Aorta (tissue), 5 donors: ENCODE measurements at regions not wholly inside any gene's neighbourhood (a gene's known extent, or its start where the extent isn't known, plus 50 kb on each side); places are given as distances from the start of the nearest gene placed in this dataset.
"Not testable (repeated sequence)": the region's sequence is repeated elsewhere in the genome, so short reads cannot be mapped to it uniquely, and the experiment has no call there.

ENCODE experiments used
- ATAC-seq: fragments of 200-7000 bp; cut with Tn5 transposase; one replicate; pipeline ENCODE4 v1.9.1; 2022; ENCODE audit warnings: moderate library complexity; ENCODE audit not compliant: low FRiP score
- DNase-seq, 2 donors: peaks; one replicate each; pipeline ENCODE4 v3.0.0-alpha.2; 2020
- H3K27ac ChIP-seq, 2 donors: one replicate each; pipeline ENCODE4 v1.5.1; 2013; ENCODE audit warnings: low read length in 2 of 2, mild to moderate bottlenecking in 2 of 2, moderate library complexity in 2 of 2, control low read depth in 1 of 2, inconsistent platforms in 1 of 2, low read depth in 1 of 2
- H3K27me3 ChIP-seq, 2 donors: one replicate each; pipeline ENCODE4 v1.6.1; 2013; ENCODE audit warnings: control low read depth in 1 of 2, low read length in 1 of 2, mild to moderate bottlenecking in 1 of 2, moderate library complexity in 1 of 2; ENCODE audit not compliant: insufficient read depth in 2 of 2, control insufficient read depth in 1 of 2
- H3K36me3 ChIP-seq, 2 donors: one replicate each; pipeline ENCODE4 v1.6.1; 2013; ENCODE audit warnings: control low read depth in 1 of 2, low read length in 1 of 2, mild to moderate bottlenecking in 1 of 2; ENCODE audit not compliant: insufficient read depth in 2 of 2, control insufficient read depth in 1 of 2
- H3K4me1 ChIP-seq, 2 donors: one replicate each; pipeline ENCODE4 v1.6.1; 2013; ENCODE audit warnings: low read length in 2 of 2, control low read depth in 1 of 2, mild to moderate bottlenecking in 1 of 2, moderate library complexity in 1 of 2; ENCODE audit not compliant: insufficient read depth in 2 of 2, control insufficient read depth in 1 of 2
- H3K4me3 ChIP-seq, 2 donors: one replicate each; pipeline ENCODE4 v1.5.1; 2013; ENCODE audit warnings: low read length in 2 of 2, control low read depth in 1 of 2, mild to moderate bottlenecking in 1 of 2
- H3K9me3 ChIP-seq: one replicate; pipeline ENCODE4 v1.6.1; 2013; ENCODE audit warnings: mild to moderate bottlenecking, low read length; ENCODE audit not compliant: control insufficient read depth
- WGBS, 2 donors: extraction: QIAGEN DNeasy Blood & Tissue Kit; methylation state at CpG; one replicate each; pipeline ENCODE4 v1.1.7; 2013; 5-methylcytosine and 5-hydroxymethylcytosine counted together
- intact Hi-C, 2 donors: fragments of 100-400 bp; cut with DNase I; formaldehyde crosslinking; loops; one replicate each; pipeline versions ENCODE4 v1.14.2 to v1.15.0; 2022
- donor health status: healthy with polysubstance abuse.
- donor health status: Bipolar disorder and iron deficiency.
- donor health status: DM: no; HTN: no; CAD: no.
- donor health status: DM: no; HTN: no; CAD: no.
- donor health status: DM: yes; HTN: yes; CAD: no.

DNA sequence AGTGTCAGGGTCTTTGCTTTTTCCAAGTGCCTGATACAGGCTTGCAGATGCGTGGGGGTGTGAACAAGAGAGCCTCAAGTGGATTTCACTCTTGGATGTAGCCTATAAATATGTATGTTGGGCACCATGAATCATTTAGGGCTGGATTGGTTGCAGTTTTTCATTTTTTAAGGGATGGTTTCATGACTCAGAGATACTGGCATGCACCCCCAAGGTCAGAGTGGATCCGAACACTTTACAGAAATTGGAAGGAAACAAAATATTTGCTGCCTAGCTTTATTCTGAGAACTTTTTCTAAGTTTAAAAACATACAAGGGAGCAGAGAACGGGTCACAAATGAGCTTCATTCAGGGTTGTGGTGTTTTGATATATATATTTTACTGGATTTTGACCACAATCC lies 436.8 kb upstream of the ERCC4 start:
- intact Hi-C loops = no loop called here
- DNase-seq = no peak
- H3K4me3 ChIP-seq = no peak overlapping the region
- H3K9me3 ChIP-seq = peaks cover 3% of the 10 kb centered on the region
- no peaks in the 10 kb centered on the region for H3K27me3 ChIP-seq
- H3K36me3 ChIP-seq = no peaks in the 10 kb centered on the region
- H3K27ac ChIP-seq = no peak overlapping the region
- H3K4me1 ChIP-seq = no peaks in the 10 kb centered on the region
- WGBS, 2 donors = 78 to 83% methylated on average over 3 of the region's 3 CpGs
- ATAC-seq = no peak

DNA sequence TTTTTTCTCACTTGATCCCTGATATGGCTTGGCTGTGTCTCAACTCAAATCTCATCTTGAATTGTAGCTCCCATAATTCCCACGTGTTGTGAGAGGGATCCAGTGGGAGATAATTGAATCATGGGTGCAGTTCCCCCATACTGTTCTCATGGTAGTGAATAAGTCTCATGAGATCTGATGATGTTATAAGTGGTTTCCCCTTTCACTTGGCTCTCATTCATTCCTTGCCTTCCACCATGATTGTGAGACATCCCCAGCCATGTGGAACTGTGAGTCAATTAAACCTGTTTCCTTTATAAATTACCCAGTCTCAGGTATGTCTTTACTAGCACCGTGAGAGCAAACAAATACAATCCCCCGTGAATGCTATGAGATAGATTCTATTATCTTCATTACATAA lies 430.5 kb upstream of the ERCC4 start:
- H3K9me3 ChIP-seq, H3K36me3 ChIP-seq, intact Hi-C loops, DNase-seq, ATAC-seq, H3K27ac ChIP-seq, H3K4me3 ChIP-seq, H3K4me1 ChIP-seq, H3K27me3 ChIP-seq: not testable (repeated sequence)
- WGBS, 2 donors = 82 to 83% methylated on average over 3 of the region's 3 CpGs

DNA sequence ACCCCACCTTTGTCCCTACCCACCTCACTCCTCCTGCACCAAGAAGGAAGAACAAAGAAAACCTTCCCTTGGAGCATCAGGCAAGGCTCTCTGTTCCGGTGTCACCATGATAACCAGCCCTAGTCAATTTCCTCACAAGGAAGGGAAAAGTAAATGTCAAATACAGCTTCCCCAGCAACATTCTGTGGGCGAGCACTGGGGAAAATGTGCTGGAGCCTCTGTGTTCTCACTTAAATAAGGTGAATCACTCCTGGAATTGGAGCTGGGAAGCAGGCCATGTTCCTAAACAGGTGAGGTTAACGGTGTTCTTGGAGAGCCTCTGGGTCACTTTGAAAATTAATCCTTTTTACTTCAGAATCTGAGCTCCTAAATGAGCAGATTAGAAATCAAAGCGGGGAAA lies 427.9 kb upstream of the ERCC4 start:
- H3K4me1 ChIP-seq = no peaks in the 10 kb centered on the region
- intact Hi-C loops = no loop called here
- no peaks in the 10 kb centered on the region for H3K36me3 ChIP-seq
- H3K9me3 ChIP-seq = no peaks in the 10 kb centered on the region
- H3K27ac ChIP-seq = no peak overlapping the region
- H3K4me3 ChIP-seq = no peak overlapping the region
- DNase-seq = no peak
- no peak for ATAC-seq
- H3K27me3 ChIP-seq = no peaks in the 10 kb centered on the region
- WGBS, 2 donors = 84 to 90% methylated on average over 4 of the region's 4 CpGs

DNA sequence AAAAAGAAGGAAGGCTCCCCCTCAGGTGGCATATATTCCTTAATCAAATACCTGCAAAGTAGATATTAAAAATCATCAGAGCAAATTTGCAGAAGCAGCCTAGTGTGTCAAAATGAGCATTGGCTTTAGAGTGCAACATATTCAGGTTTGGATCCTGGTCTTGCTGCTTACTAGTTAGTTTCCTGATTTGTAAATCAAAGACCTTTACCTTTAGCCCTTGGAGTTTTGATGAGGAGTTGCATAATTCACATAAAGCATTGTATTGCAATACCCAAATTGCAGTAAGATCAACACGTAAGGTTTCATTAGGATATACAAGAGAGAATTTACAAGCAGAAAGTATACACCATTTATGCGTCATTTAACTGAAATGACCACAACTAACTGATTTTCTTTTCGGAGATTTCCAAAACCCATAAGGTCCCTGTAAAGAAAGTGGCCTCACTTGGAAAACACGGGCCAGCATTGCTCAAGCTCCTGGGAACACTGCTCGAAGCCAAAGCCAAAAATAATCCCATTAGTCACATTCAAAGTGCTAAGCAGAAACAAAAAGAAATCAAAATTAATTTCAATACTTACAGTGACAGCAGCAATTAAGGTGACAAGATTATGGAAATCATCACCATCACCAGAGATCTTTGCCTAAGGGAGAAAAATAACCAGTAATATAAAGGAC lies 415.9 kb upstream of the ERCC4 start:
- Histone ChIP-seq H3K4me1 (peaks cover 0 to 2% of the 10 kb centered on the region in 2 donors), H3K27me3 (no peaks in the 10 kb centered on the region), H3K36me3 (no peaks in the 10 kb centered on the region), H3K4me3 (no peak overlapping the region), H3K27ac (no peak overlapping the region), H3K9me3 (no peaks in the 10 kb centered on the region)
- DNase-seq (no peak), ATAC-seq (no peak)
- WGBS, 2 donors = 6 to 8% methylated on average over 5 of the region's 5 CpGs
- intact Hi-C loops = no loop called here

DNA sequence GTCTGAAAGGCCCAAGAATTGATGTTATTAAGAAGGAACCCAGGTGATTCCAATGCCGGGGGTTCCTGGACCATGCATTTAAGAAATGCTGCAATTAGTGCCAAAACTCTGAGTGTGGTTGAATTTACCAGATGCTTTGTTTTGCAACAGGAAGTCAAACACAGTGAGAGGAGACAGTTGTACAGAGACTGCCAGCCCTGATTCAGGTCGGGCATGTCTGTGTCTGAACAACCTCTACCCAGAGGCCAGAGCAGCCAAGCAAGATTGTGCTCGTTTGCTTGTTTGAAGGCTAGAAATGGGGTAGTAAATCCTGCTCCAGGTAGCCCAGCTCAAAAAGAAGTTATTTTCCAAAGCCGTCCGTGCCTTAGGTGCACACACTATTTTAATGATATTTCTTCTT lies 412.4 kb upstream of the ERCC4 start:
- intact Hi-C loops = no loop called here
- DNase-seq (no peak), ATAC-seq (no peak)
- 73 to 75% methylated on average over 5 of the region's 5 CpGs for WGBS, 2 donors
- no peaks in the 10 kb centered on the region for H3K9me3 ChIP-seq
- H3K27me3 ChIP-seq = no peaks in the 10 kb centered on the region
- H3K27ac ChIP-seq = no peak overlapping the region
- H3K4me3 ChIP-seq = no peak overlapping the region
- H3K36me3 ChIP-seq = no peaks in the 10 kb centered on the region
- peaks cover 0 to 2% of the 10 kb centered on the region in 2 donors for H3K4me1 ChIP-seq

DNA sequence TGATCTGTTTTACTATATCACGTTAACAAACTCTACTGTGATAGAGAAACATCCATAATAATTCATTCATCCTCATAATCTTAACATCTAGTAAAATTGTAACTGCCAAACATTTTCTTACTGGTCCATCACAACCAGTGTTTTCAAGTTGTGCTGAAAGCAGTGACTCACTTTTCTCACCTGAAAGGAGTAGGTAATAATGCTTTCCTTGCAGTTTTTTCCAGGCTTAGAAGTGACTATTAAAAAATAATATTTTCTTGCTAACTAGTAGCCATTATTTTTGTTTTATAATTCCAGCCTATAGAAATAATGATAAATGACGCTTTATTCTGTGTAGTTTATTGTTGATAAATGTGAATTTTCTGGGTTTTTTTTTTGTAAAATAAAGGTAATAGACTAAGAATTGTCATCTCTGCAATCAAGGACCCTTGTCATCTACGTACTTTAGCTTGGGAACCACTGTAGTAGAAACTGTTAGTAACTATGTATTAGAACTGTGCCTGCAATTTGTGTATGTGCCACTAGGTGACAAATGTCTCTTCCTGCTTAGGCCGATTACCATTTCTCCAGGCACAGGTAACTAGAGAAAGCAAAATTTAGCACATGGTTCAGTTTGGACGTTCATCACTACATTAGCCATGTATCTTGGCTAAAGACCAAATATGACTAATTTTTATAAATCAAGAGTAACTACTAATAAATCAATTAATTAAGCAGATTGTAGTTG lies 409.4 kb upstream of the ERCC4 start:
- Histone ChIP-seq H3K4me3 (no peak overlapping the region), H3K4me1 (no peaks in the 10 kb centered on the region), H3K27me3 (no peaks in the 10 kb centered on the region), H3K36me3 (no peaks in the 10 kb centered on the region), H3K27ac (no peak overlapping the region), H3K9me3 (no peaks in the 10 kb centered on the region)
- no peak for ATAC-seq
- intact Hi-C loops = no loop called here
- WGBS, 2 donors = 78% methylated on average over 5 of the region's 5 CpGs
- no peak for DNase-seq

DNA sequence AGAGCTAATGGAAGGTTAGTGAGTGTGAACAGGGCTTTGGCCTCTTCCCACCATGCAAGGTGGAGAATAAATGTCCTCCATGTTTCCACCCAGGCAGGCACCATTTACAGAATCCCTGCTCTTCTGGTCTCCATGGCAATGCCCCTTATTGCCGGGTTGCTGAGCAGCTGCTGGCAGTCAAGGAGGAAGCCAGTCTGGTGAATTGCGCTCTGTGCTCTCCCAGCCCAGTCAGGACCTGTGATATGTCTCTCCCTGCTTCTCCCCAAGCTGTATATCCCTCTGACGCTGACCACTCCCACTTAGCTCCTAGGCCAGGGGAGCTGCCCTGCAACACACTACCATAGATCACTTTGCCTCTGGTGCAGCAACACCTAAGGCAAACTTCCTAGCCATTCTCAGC lies 402.1 kb upstream of the ERCC4 start:
- no peaks in the 10 kb centered on the region for H3K27me3 ChIP-seq
- intact Hi-C loops = no loop called here
- DNase-seq (no peak), ATAC-seq (no peak)
- peaks cover 2% of the 10 kb centered on the region for H3K9me3 ChIP-seq
- H3K36me3 ChIP-seq = no peaks in the 10 kb centered on the region
- no peaks in the 10 kb centered on the region for H3K4me1 ChIP-seq
- 53% methylated on average over 3 of the region's 3 CpGs for WGBS, 2 donors
- no peak overlapping the region for H3K27ac ChIP-seq
- H3K4me3 ChIP-seq = no peak overlapping the region

DNA sequence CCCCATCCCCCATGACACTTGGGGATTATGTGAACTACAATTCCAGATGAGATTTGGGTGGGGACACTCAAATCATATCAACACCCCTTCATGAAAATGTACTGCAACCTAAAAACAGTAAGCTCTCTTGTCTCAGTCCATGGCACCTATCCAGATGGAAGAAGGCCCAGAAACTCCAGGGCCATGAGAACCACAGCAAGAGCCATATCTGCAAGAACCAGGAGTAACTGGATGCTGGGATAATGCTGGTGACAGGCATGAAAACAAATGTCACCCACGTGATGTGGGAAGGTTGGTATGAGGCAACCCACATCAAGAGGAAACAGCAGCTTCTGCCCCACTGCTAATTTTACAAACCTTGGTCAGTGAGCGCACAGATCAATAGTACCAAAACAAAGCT lies 400.1 kb upstream of the ERCC4 start:
- intact Hi-C loops = no loop called here

DNA sequence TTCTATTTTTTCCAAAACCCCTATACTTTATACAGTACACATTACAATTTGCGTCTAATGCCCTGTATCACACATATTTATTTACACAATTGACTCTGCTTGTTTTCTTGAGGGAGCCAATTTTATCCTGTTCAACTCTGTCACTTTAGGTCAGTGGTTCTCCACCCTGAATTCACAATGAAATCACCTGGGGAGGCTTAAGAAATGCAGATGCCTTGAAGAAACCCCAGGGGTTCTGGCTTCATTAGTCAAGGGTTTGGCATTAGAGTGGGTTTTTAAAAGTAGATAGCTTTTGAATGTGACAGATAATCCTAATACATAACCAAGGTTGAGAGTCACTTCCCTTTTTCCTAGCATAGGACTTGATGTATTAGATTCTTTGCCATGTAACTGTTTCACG lies 398.6 kb upstream of the ERCC4 start:
- Histone ChIP-seq H3K36me3 (no peaks in the 10 kb centered on the region), H3K4me1 (no peaks in the 10 kb centered on the region), H3K4me3 (no peak overlapping the region), H3K27me3 (no peaks in the 10 kb centered on the region), H3K27ac (no peak overlapping the region), H3K9me3 (no peaks in the 10 kb centered on the region)
- 36 to 51% methylated on average over 2 of the region's 2 CpGs for WGBS, 2 donors
- intact Hi-C loops = no loop called here
- DNase-seq (no peak), ATAC-seq (no peak)

More for the DNA sequence above, 400.1 kb upstream of the ERCC4 start:
- no peaks in the 10 kb centered on the region for H3K27me3 ChIP-seq
- H3K36me3 ChIP-seq = no peaks in the 10 kb centered on the region
- H3K4me1 ChIP-seq = no peaks in the 10 kb centered on the region
- no peak for ATAC-seq
- H3K9me3 ChIP-seq = peaks cover 2% of the 10 kb centered on the region
- 49 to 52% methylated on average over 2 of the region's 2 CpGs for WGBS, 2 donors
- no peak overlapping the region for H3K4me3 ChIP-seq
- no peak overlapping the region for H3K27ac ChIP-seq
- no peak for DNase-seq
